Omental fat pad (tissue), 3 donors: ENCODE measurements at regions not wholly inside any gene's neighbourhood (a gene's known extent, or its start where the extent isn't known, plus 50 kb on each side); places are given as distances from the start of the nearest gene placed in this dataset.

Source experiments
- ATAC-seq: fragments of 150-250 bp; one replicate; pipeline ENCODE4 v1.9.1; 2016; ENCODE audit warnings: mild to moderate bottlenecking, moderate library complexity; ENCODE audit not compliant: low FRiP score
- DNase-seq: peaks from one replicate; pipeline ENCODE4 v3.0.0-alpha.2; 2019; ENCODE audit warnings: low spot score
- TF ChIP-seq, protein P1 (sequence below), 3 donors: fragments of 450-650 bp; IDR thresholded peaks; one replicate each; pipeline ENCODE4 v1.5.1; 2016 to 2017; ENCODE audit warnings: antibody characterized with exemption in 3 of 3, mild to moderate bottlenecking in 3 of 3, moderate library complexity in 2 of 3

DNA sequence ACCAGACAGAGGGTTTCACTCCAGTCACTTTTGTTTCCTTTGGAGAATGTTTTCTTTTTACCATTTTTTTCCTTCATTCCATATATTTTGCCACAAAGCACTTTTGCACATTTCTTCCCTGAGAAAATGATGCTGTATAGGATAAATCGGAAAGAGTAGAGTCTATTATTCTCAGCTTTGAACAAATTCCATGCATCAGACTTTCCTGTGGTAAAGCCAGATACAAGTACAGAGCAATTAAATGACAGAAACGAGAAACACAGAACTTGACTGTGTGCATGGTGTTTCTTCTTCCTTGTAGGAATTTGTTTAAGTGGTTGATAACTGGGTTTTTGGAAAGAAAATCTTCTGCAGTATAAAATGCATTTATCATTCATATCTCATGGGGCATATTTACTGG lies 107.4 kb upstream of the CSNK1A1L start:
- TF ChIP-seq, protein P1, sequence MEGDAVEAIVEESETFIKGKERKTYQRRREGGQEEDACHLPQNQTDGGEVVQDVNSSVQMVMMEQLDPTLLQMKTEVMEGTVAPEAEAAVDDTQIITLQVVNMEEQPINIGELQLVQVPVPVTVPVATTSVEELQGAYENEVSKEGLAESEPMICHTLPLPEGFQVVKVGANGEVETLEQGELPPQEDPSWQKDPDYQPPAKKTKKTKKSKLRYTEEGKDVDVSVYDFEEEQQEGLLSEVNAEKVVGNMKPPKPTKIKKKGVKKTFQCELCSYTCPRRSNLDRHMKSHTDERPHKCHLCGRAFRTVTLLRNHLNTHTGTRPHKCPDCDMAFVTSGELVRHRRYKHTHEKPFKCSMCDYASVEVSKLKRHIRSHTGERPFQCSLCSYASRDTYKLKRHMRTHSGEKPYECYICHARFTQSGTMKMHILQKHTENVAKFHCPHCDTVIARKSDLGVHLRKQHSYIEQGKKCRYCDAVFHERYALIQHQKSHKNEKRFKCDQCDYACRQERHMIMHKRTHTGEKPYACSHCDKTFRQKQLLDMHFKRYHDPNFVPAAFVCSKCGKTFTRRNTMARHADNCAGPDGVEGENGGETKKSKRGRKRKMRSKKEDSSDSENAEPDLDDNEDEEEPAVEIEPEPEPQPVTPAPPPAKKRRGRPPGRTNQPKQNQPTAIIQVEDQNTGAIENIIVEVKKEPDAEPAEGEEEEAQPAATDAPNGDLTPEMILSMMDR (IDR thresholded peaks at IDR 0.05), result no peak
- DNase-seq (no peak), ATAC-seq (no peak)

DNA sequence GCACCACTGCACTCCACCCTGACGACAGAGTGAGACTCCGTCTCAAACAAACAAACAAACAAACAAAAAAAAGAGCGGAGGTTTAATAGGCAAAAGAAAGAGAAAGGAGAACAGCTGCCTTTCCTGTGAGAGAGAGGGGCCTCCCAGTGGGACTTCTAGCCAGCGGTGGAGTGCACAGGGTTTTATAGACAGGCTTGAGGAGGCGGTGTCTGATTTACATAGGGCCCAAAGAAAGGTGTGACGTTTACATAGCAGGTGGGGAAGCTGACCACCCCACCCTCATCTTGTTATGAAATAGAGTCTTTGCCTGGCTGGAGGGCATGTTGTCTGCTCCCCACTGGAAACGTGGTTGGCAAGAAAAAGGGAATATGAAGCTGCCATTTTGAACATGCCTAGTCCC lies 106.0 kb upstream of the CSNK1A1L start:
- TF ChIP-seq, protein P1 (IDR thresholded peaks at IDR 0.05), result no peak
- ATAC-seq (no peak), DNase-seq (no peak)

DNA sequence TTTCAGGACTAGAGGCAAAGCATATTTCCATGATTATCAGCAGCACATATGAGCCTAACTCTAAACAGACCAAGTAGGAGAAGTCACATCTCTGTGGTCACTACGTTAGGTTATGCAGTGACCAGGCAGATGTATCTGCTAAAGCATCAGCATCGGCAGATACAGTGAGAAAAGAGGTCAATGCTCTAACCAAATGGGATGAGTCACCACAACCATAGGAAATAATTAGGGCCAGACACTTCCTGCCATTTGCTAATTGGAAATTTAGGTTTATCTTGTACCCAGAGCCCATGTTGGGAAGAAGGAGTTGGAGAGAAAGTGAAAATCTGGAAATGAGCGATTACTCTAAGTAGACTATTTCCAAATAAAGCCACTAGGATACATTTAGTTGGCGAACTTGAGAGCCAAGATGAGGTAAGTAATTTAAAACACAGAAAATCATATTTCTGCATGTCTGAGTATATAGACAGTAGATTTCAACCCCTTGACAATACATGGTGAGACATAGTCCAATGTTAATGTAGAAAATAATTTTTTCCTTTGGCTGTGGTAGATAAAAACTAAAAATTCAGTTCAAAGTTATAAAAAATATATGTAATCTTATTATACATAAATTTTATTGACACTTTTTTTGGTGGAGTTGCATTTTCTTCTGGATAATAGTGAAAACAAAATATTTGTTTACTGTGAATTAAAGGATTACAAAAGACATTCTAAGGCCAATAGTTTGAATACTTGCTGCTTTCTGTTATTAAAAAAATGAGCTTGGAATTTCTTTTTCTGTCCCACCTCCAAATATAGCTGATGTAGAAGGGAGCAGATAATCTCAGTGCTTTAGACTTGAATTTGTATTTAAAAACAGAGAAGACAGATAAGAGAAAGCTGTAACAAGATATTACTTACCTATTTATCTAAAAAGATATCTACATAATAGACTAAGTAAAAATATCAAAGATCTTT lies 104.4 kb upstream of the CSNK1A1L start:
- no peak for DNase-seq
- ATAC-seq, result no peak
- TF ChIP-seq, protein P1 (IDR thresholded peaks at IDR 0.05), result no peak

DNA sequence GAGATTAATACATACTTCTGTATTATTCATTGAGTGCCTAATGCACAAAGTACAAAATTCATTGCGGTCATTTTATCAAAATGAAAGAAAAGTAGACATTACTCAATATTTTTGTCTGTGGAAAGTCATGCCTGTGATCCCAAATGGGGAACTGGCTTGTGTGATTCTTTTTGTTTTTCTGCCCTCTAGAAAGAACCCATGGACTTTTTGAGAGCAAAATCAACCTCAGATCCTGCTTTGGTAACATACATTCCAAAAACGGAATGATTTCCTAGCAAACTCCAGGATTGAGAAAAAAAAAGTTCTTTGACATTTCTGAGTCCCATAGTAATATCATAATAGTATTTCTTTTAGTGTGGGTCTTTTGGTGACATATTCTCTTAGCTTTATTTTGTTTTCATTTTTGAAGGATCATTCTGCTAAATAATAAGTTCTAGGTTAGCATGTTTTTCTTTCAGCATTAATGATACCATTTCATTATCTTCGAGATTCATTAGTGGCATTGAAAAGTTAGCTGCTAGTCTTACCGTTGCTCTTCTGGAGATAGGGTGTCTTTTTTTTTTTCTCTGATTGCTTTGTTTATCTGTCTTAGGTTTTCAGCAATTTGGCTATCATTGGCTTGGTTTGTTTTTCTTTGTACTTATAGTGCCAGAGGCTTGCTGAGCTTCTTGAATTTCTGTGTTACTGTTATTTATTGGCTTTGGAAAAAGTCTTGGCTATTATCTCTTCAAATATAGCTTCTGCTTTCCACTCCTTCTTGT lies 102.4 kb upstream of the CSNK1A1L start:
- no peak for DNase-seq
- ATAC-seq, result no peak
- TF ChIP-seq, protein P1 (IDR thresholded peaks at IDR 0.05), result no peak

DNA sequence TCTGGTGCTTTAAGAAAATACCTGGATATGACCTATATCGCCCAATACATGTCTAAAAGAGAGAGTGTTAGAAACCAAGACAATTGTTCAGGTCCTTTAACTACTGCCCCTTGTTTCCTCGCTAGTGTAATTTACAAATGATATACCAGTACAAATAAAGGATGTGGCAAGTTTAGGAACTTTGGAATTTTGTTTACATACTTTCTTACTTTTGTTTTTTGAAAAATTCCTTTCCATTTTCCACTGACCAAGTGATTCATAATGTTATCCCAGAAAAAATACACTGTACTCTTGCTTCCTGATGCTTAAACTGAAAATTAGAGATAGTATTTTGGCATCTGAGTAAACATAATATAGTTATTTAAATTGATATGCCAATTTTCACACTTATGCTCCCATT lies 96.8 kb upstream of the CSNK1A1L start:
- TF ChIP-seq, protein P1 (IDR thresholded peaks at IDR 0.05), result no peak
- DNase-seq, result no peak
- ATAC-seq, result no peak

DNA sequence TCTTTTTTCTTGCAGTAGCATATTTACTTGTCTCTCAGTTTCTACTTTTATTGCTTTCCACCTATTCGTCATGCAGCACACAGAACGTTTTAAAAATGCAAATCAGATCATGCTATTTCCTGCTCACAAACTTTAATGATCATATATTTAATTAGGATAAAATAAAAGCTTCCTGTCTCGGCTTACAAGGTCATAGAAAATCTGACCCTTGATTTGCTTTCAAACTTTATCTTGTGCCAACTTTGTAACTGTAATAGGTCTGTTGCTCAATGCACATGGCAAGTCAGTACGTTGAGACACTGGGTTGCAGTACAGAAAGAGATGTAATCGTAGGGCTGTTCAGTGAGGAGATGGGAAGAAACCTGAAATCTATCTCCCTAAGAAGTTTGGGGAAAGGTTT lies 95.6 kb upstream of the CSNK1A1L start:
- DNase-seq (no peak), ATAC-seq (no peak)
- TF ChIP-seq, protein P1 (IDR thresholded peaks at IDR 0.05), result no peak
